Activated CD4-positive, alpha-beta T cell treated with anti-CD3 and anti-CD28 coated beads for 36 hours (primary cell): ENCODE measurements at regions not wholly inside any gene's neighbourhood (a gene's known extent, or its start where the extent isn't known, plus 50 kb on each side); places are given as distances from the start of the nearest gene placed in this dataset.

Experiments
- ATAC-seq: fragments of 200-7000 bp; cut with Tn5 transposase; one replicate; pipeline ENCODE4 v1.10.0; 2021; ENCODE audit warnings: mild to moderate bottlenecking, moderate library complexity
- CTCF ChIA-PET: fragments of 350-600 bp; sonication (Branson Sonifier 250); formaldehyde crosslinking; loops from one replicate; lab custom pipeline; 2021; ENCODE audit warnings: antibody characterized with exemption; lab: Charles Lee
- POLR2A ChIA-PET: fragments of 350-600 bp; sonication (Branson Sonifier 250); formaldehyde crosslinking; loops from one replicate; lab custom pipeline; 2021; ENCODE audit warnings: antibody characterized with exemption, inconsistent platforms; lab: Charles Lee
- DNase-seq: peaks from one replicate; pipeline ENCODE4 v3.0.0-alpha.2; 2020
- H3K27ac Mint-ChIP-seq: one replicate; pipeline ENCODE4 v1.8.0; 2021; ENCODE audit warnings: mixed read lengths
- H3K27me3 Mint-ChIP-seq: one replicate; pipeline ENCODE4 v1.8.0; 2021; ENCODE audit warnings: mixed read lengths
- H3K36me3 Mint-ChIP-seq: one replicate; pipeline ENCODE4 v1.8.0; 2021; ENCODE audit warnings: low read depth, mixed read lengths
- H3K4me1 Mint-ChIP-seq: one replicate; pipeline ENCODE4 v1.8.0; 2021; ENCODE audit warnings: mixed read lengths
- H3K4me3 Mint-ChIP-seq: one replicate; pipeline ENCODE4 v1.8.0; 2021; ENCODE audit warnings: mild to moderate bottlenecking, moderate library complexity, mixed read lengths
- H3K9me3 Mint-ChIP-seq: one replicate; pipeline ENCODE4 v1.8.0; 2021; ENCODE audit warnings: low read depth, mixed read lengths
- intact Hi-C, 2 experiments: fragments of 100-400 bp; cut with DNase I in 1 of 2; cut with micrococcal nuclease in 1 of 2; formaldehyde crosslinking; loops; one replicate each; pipeline versions ENCODE4 v1.14.2 to v1.15.1; 2022 to 2024; cut with DNase I, micrococcal nuclease

DNA sequence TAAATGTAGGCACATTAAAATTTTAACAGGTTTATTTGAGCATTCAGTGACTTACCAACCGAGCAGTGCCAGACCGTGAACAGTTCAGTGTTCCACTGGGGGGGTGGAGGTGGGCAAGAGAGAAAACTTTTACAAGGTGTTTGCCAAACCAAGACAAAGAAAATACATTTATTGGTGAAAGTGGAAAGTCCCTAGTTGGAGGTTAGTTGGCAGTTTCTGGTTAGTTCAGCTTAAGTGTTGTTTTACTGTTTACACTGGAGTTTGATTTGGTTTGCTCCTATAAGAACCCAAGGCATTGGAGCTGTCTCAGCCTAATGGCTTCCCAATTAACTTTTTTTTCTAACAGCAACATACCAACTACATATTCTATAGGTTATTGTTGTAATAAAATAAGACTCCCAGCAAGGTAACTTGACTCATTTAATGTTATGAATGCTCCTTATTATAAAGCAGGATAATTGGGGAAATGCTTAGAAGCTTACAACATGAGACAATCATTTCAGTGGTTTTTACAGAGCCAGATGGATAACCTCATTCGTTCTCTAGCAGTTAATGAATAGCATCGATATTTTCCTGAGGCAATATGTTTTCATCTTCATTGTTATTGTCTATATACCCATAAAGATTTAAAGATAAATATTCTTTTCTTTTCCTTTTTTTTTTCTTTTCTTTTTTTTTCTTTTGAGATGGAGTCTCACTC is 115.8 kb downstream of the ETNK1 start:
- H3K36me3 Mint-ChIP-seq, result no peaks in the 10 kb centered on the region
- POLR2A ChIA-PET, result no interaction called here
- H3K9me3 Mint-ChIP-seq, result no peaks in the 10 kb centered on the region
- peaks cover 4% of the 10 kb centered on the region for H3K27me3 Mint-ChIP-seq
- no peak for ATAC-seq
- intact Hi-C loops, result no loop called here
- H3K27ac Mint-ChIP-seq, result no peak overlapping the region
- no peaks in the 10 kb centered on the region for H3K4me1 Mint-ChIP-seq
- DNase-seq, result no peak
- CTCF ChIA-PET, result no interaction called here
- no peak overlapping the region for H3K4me3 Mint-ChIP-seq

DNA sequence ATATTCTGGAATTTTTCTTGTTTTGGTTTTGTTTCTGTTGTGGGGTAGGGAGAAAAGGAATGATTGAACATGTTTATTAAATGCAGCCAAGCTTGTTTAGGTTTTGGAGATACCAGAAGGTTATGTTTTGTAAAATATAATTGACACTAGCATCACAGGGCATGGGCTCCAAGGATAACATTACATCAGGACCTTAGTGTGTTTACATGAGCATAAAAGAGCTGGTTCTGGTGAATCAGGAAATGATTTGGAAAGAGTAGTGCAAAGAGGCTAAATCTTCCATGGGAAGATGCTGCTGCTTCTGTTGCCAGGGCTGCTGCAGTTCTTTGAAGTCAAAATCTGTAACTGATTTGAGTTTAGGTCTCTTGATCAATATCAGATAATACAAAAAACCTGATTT is 118.7 kb downstream of the ETNK1 start:
- intact Hi-C loops, result no loop called here
- ChIA-PET CTCF (no interaction called here), POLR2A (no interaction called here)
- peaks cover 5% of the 10 kb centered on the region for H3K27me3 Mint-ChIP-seq
- H3K27ac Mint-ChIP-seq, result no peak overlapping the region
- H3K36me3 Mint-ChIP-seq, result no peaks in the 10 kb centered on the region
- no peaks in the 10 kb centered on the region for H3K9me3 Mint-ChIP-seq
- ATAC-seq (no peak), DNase-seq (no peak)
- no peak overlapping the region for H3K4me3 Mint-ChIP-seq
- no peaks in the 10 kb centered on the region for H3K4me1 Mint-ChIP-seq

DNA sequence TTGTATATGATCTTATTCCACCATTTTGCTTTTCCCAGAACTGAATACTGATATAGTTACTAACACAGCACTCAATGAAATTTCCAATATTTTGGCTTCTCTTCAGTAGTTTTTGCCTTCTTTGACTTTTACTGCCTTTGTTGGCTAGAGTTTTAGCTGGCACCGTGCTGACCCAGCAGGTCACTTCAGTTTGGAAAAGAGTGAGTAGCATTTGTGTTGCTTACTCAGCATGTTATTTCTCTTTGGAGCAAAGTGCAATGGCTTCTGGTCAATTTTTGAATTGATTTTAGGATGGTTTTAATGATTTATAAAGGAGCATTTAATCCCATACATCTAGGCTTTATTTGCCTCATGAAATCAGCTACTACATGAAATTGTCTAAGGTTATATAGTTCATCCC is 119.2 kb downstream of the ETNK1 start:
- Mint-ChIP-seq H3K4me1 (no peaks in the 10 kb centered on the region), H3K27ac (no peak overlapping the region), H3K27me3 (peaks cover 3% of the 10 kb centered on the region), H3K36me3 (no peaks in the 10 kb centered on the region), H3K4me3 (no peak overlapping the region), H3K9me3 (no peaks in the 10 kb centered on the region)
- ChIA-PET POLR2A (no interaction called here), CTCF (no interaction called here)
- ATAC-seq, result no peak
- DNase-seq, result no peak
- intact Hi-C loops, result no loop called here

DNA sequence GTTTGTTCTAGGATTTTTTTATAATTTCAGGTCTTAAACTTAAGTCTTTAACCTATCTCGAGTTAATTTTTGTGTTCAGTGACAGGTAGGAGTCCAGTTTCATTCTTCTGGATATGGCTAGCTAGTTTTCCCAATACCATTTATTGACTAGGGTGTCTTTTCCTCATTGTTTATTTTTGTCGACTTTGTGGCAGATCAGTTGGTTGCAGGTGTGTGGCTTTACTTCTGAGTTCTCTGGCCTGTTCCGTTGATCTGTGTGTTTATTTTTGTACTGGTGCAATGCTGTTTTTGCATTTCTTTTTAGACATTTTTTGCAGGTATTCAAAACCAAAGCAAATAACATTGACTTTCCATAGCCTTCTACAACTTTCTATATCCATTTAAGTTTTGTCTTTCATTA is 121.7 kb downstream of the ETNK1 start:
- ATAC-seq (no peak), DNase-seq (no peak)
- Mint-ChIP-seq H3K27ac (no peak overlapping the region), H3K9me3 (no peaks in the 10 kb centered on the region), H3K27me3 (peaks cover 5% of the 10 kb centered on the region), H3K36me3 (no peaks in the 10 kb centered on the region), H3K4me3 (no peak overlapping the region), H3K4me1 (no peaks in the 10 kb centered on the region)
- POLR2A ChIA-PET, result no interaction called here
- CTCF ChIA-PET, result no interaction called here
- intact Hi-C loops, result no loop called here

DNA sequence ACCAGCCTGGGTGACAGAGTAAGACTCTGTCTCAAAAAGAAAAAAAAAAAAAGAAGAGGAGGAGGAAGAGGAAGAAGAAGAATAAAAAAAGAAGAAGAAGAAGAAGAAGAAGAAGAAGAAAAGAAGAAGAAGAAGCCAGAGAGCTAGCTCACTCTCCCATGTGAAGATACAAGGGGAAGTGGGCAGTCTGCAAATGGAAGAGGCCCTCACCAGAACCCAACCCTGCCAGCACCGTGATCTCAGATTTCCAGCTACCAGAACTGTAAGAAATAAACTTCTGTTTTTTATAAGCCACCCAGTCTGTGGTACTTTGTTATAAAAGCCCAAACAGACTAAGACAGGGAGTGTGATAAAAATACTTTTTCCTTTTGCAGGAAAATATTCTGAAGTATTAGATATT is 130.7 kb downstream of the ETNK1 start:
- intact Hi-C loops, result no loop called here
- ChIA-PET POLR2A (no interaction called here), CTCF (no interaction called here)
- no peak overlapping the region for H3K4me3 Mint-ChIP-seq
- peaks cover 4% of the 10 kb centered on the region for H3K9me3 Mint-ChIP-seq
- H3K27me3 Mint-ChIP-seq, result peaks cover 2% of the 10 kb centered on the region
- DNase-seq (no peak), ATAC-seq (no peak)
- no peak overlapping the region for H3K27ac Mint-ChIP-seq
- no peaks in the 10 kb centered on the region for H3K36me3 Mint-ChIP-seq
- H3K4me1 Mint-ChIP-seq, result no peaks in the 10 kb centered on the region

GRCh38 chr12:22759769-22760674 is 135.1 kb downstream of the ETNK1 start:
- Mint-ChIP-seq H3K27ac (no peak overlapping the region), H3K36me3 (no peaks in the 10 kb centered on the region), H3K9me3 (peaks cover 2% of the 10 kb centered on the region), H3K4me1 (no peaks in the 10 kb centered on the region), H3K4me3 (no peak overlapping the region), H3K27me3 (no peaks in the 10 kb centered on the region)
- intact Hi-C loops, result no loop called here
- CTCF ChIA-PET, result no interaction called here
- DNase-seq, result no peak
- POLR2A ChIA-PET, result no interaction called here
- ATAC-seq, result no peak

DNA sequence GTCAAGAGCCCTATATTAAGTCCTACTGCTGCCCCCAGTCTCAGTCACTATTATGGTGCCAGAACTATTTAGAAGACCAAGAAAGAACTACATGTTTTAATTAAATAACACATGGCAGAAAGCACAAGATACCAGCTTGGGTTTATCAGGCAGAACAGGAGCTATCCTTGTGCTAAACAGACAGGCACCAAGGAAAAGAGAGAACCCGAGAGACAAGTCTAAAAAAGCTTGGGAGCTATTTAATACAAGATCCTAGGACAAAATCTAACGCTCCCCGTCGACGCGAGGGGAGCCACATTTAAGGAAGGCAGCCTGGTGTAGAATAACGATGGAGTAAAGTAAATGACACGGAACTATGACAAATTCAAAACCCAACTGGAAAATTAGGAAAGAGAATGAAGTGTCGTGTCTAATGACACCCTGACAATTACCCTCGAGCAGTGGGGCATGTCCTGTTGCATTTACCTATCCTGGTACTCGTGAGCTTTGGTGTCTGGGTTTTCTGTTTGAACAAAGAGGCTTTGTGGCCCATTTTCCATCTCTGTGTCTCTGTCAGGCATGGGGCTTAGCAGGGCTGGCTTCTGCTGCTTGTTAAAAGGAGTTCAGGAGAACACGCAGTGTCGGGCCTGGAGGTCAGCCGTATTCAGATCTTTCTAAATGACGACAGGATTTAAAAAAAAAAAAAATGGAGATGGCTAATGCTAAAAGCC is 140.6 kb downstream of the ETNK1 start:
- Mint-ChIP-seq H3K36me3 (no peaks in the 10 kb centered on the region), H3K27me3 (no peaks in the 10 kb centered on the region), H3K27ac (no peak overlapping the region), H3K4me3 (no peak overlapping the region), H3K4me1 (no peaks in the 10 kb centered on the region), H3K9me3 (no peaks in the 10 kb centered on the region)
- POLR2A ChIA-PET, result no interaction called here
- DNase-seq (no peak), ATAC-seq (no peak)
- CTCF ChIA-PET, result no interaction called here
- intact Hi-C loops, result no loop called here

- Mint-ChIP-seq H3K4me1 (no peaks in the 10 kb centered on the region), H3K9me3 (no peaks in the 10 kb centered on the region), H3K36me3 (no peaks in the 10 kb centered on the region), H3K4me3 (no peak overlapping the region), H3K27ac (no peak overlapping the region), H3K27me3 (no peaks in the 10 kb centered on the region)
- CTCF ChIA-PET, result no interaction called here
- POLR2A ChIA-PET, result no interaction called here
- ATAC-seq (no peak), DNase-seq (no peak)
- intact Hi-C loops, result no loop called here
Measured at GRCh38 chr12:22766911-22767420, 142.0 kb downstream of the ETNK1 start.

DNA sequence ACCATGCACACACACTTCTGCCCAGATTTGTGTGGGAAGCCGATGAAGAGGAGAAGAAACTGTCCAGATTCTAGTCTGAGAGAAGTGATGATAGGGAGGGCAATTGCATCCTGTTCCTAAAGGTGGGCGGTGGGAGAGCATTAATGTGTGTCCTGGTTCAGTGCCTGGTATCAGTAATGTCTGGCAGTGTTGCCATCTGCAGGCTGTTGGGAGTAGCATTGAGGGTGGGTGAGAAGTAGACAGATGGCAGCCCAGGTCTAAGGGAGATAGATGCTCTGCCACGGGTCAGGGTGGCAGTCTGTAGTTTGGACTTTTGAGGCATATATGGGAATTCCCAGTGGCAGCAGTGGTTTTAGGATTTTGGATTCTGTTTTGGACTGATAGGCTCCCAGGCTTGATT is 156.4 kb downstream of the ETNK1 start:
- CTCF ChIA-PET, result interaction anchor here (0.9 kb wide), 2 partner anchors 9 to 14 kb away, joined by 3 to 4 read pairs; no protein-coding TSS in a partner anchor
- Mint-ChIP-seq H3K4me1 (no peaks in the 10 kb centered on the region), H3K36me3 (no peaks in the 10 kb centered on the region), H3K9me3 (peaks cover 3% of the 10 kb centered on the region), H3K27ac (no peak overlapping the region), H3K4me3 (no peak overlapping the region), H3K27me3 (peaks cover 4% of the 10 kb centered on the region)
- no peak for ATAC-seq
- DNase-seq, result no peak
- intact Hi-C loops, result no loop called here
- POLR2A ChIA-PET, result no interaction called here

- H3K4me3 Mint-ChIP-seq, result no peak overlapping the region
- no peaks in the 10 kb centered on the region for H3K4me1 Mint-ChIP-seq
- H3K27ac Mint-ChIP-seq, result no peak overlapping the region
- H3K36me3 Mint-ChIP-seq, result no peaks in the 10 kb centered on the region
- ChIA-PET CTCF (no interaction called here), POLR2A (no interaction called here)
- peaks cover 3% of the 10 kb centered on the region for H3K9me3 Mint-ChIP-seq
- intact Hi-C loops, result no loop called here
- DNase-seq (no peak), ATAC-seq (no peak)
- peaks cover 8% of the 10 kb centered on the region for H3K27me3 Mint-ChIP-seq
Measured at GRCh38 chr12:22787557-22787956, 162.6 kb downstream of the ETNK1 start.

DNA sequence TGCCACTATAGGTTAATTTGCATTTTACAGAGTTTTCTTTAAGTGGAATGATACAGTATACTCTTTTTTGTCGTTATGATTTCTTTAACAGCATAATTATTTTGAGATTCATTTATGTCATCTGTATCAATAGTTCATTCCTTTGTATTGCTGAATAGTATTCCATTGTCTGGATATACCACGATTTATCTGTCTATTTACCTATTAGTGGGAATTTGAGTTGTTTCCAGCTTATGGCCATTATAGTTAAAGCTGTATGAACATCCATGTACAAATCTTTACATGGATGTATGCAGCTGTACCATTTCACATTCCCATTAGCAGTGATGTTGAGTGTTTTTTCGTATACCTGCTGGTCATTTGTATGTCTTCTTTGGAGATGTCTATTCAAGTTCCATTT is 163.9 kb downstream of the ETNK1 start:
- H3K27ac Mint-ChIP-seq, result no peak overlapping the region
- CTCF ChIA-PET, result no interaction called here
- no peaks in the 10 kb centered on the region for H3K4me1 Mint-ChIP-seq
- H3K9me3 Mint-ChIP-seq, result peaks cover 3% of the 10 kb centered on the region
- peaks cover 8% of the 10 kb centered on the region for H3K27me3 Mint-ChIP-seq
- POLR2A ChIA-PET, result no interaction called here
- no peaks in the 10 kb centered on the region for H3K36me3 Mint-ChIP-seq
- ATAC-seq (no peak), DNase-seq (no peak)
- intact Hi-C loops, result no loop called here
- H3K4me3 Mint-ChIP-seq, result no peak overlapping the region
